Neuronal stem cell (in vitro differentiated cells): ENCODE measurements at regions not wholly inside any gene's neighbourhood (a gene's known extent, or its start where the extent isn't known, plus 50 kb on each side); places are given as distances from the start of the nearest gene placed in this dataset.
A peak's percentile ranks its signal among the peaks of the same experiment; 100 is the strongest.

Experiments
- DNase-seq: peaks from one replicate; pipeline ENCODE4 v3.0.0-alpha.2; 2013; ENCODE audit warnings: low spot score
- H2AFZ ChIP-seq: one replicate; pipeline ENCODE4 v1.6.1; 2013; ENCODE audit warnings: mild to moderate bottlenecking, low read length, inconsistent platforms
- H2AK5ac ChIP-seq: 2 replicates; pipeline ENCODE4 v1.6.1; 2013; ENCODE audit warnings: low read depth, mild to moderate bottlenecking, inconsistent platforms, low read length, moderate library complexity, mixed read lengths
- H2BK120ac ChIP-seq: 2 replicates; pipeline ENCODE4 v1.6.1; 2013; ENCODE audit warnings: low read depth, mild to moderate bottlenecking, inconsistent platforms, low read length, moderate library complexity, mixed read lengths
- H2BK12ac ChIP-seq: one replicate; pipeline ENCODE4 v1.6.1; 2013; ENCODE audit warnings: low read length, inconsistent platforms
- H2BK15ac ChIP-seq: 2 replicates; pipeline ENCODE4 v1.6.1; 2013; ENCODE audit warnings: mild to moderate bottlenecking, low read length, inconsistent platforms, mixed read lengths
- H2BK5ac ChIP-seq: one replicate; pipeline ENCODE4 v1.6.1; 2013; ENCODE audit warnings: inconsistent platforms, mild to moderate bottlenecking, low read length, moderate library complexity
- H3K14ac ChIP-seq: one replicate; pipeline ENCODE4 v1.6.1; 2013; ENCODE audit warnings: low read length, inconsistent platforms
- H3K18ac ChIP-seq: 2 replicates; pipeline ENCODE4 v1.6.1; 2013; ENCODE audit warnings: low read length, inconsistent platforms
- H3K23ac ChIP-seq: 2 replicates; pipeline ENCODE4 v1.6.1; 2013; ENCODE audit warnings: low read depth, mild to moderate bottlenecking, mixed read lengths, low read length, inconsistent platforms; ENCODE audit not compliant: poor library complexity
- H3K27ac ChIP-seq: replicated peaks from 3 replicates; pipeline ENCODE4 v1.5.1; 2013; ENCODE audit warnings: low read length, inconsistent platforms
- H3K27me3 ChIP-seq, 3 experiments: 2 replicates each; pipeline ENCODE4 v1.6.1; 2013; ENCODE audit warnings: low read length in 3 of 3, mild to moderate bottlenecking in 2 of 3, inconsistent platforms in 1 of 3, low read depth in 1 of 3, mixed read lengths in 1 of 3, moderate library complexity in 1 of 3; ENCODE audit not compliant: control insufficient read depth in 3 of 3, insufficient read depth in 3 of 3
- H3K36me3 ChIP-seq, 2 donors: replicated peaks in 1 of 2; 2 replicates each; pipeline ENCODE4 v1.6.1; 2013; ENCODE audit warnings: low read length in 2 of 2; ENCODE audit not compliant: control insufficient read depth in 2 of 2, insufficient read depth in 2 of 2
- H3K4ac ChIP-seq: 2 replicates; pipeline ENCODE4 v1.6.1; 2013; ENCODE audit warnings: inconsistent platforms, mild to moderate bottlenecking, low read length, moderate library complexity
- H3K4me1 ChIP-seq, 2 donors: 1 replicate in 1 of 2; 2 replicates in 1 of 2; pipeline ENCODE4 v1.6.1; 2013; ENCODE audit warnings: low read length in 2 of 2, low read depth in 1 of 2; ENCODE audit not compliant: control insufficient read depth in 2 of 2, insufficient read depth in 1 of 2
- H3K4me2 ChIP-seq: one replicate; pipeline ENCODE4 v1.6.1; 2013; ENCODE audit warnings: mild to moderate bottlenecking, low read length, inconsistent platforms; ENCODE audit not compliant: insufficient read depth, poor library complexity, severe bottlenecking
- H3K4me3 ChIP-seq, 2 donors: 2 replicates each; pipeline ENCODE4 v1.5.1; 2013; ENCODE audit warnings: low read length in 2 of 2, mild to moderate bottlenecking in 2 of 2, inconsistent platforms in 1 of 2, moderate library complexity in 1 of 2
- H3K79me1 ChIP-seq: one replicate; pipeline ENCODE4 v1.6.1; 2013; ENCODE audit warnings: low read depth, mild to moderate bottlenecking, inconsistent platforms, low read length, moderate library complexity
- H3K9ac ChIP-seq: one replicate; pipeline ENCODE4 v1.6.1; 2013; ENCODE audit warnings: mild to moderate bottlenecking, low read depth, low read length, inconsistent platforms; ENCODE audit not compliant: poor library complexity
- H3K9me3 ChIP-seq, 2 donors: replicated peaks in 1 of 2; 2 replicates each; pipeline versions ENCODE3 to v1.6.1; 2013; ENCODE audit warnings: low read length in 2 of 2, mild to moderate bottlenecking in 2 of 2, inconsistent platforms in 1 of 2, low read depth in 1 of 2, mixed read lengths in 1 of 2, moderate library complexity in 1 of 2; ENCODE audit not compliant: control insufficient read depth in 2 of 2, insufficient read depth in 1 of 2
- H4K8ac ChIP-seq: one replicate; pipeline ENCODE4 v1.6.1; 2013; ENCODE audit warnings: low read depth, mild to moderate bottlenecking, inconsistent platforms, low read length, moderate library complexity
- H4K91ac ChIP-seq: one replicate; pipeline ENCODE4 v1.6.1; 2013; ENCODE audit warnings: low read length, low read depth, mild to moderate bottlenecking, inconsistent platforms; ENCODE audit not compliant: poor library complexity
- whole genome bisulfite sequencing, 2 donors: extraction: QIAGEN DNeasy Blood & Tissue Kit; methylation state at CpG; one replicate each; pipeline ENCODE4 v1.1.7; 2013; ENCODE audit warnings: missing lambda C conversion rate in 2 of 2, mixed read lengths in 1 of 2; ENCODE audit not compliant: insufficient read length in 2 of 2, insufficient replicate concordance in 1 of 2; ENCODE audit errors: extremely low coverage in 2 of 2; 5-methylcytosine and 5-hydroxymethylcytosine counted together

DNA sequence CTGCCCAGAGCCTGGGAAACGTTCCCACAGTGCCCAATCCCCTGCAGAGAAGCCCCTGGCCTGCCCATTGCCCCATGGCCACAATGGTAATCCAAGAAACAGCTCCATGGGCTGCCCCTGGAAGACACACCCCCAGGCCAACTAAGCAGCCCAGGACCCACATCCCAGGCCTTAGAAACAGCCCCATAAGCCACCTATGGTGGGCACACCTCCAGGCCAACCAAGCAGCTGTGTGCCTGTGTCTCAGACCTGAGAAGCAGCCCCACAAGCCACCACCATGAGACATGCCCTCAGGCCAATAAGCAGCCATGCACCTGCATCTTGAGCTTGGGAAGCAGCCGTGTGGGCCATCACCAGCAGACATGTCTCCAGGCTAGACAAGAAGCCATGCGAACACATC is 52.9 kb upstream of the SSBP2 start:
- H2BK12ac ChIP-seq: no peak overlapping the region
- peak overlapping the region; percentile 11 for H4K91ac ChIP-seq
- H3K9me3 ChIP-seq: peaks cover 0 to 2% of the 10 kb centered on the region in 2 donors
- H3K36me3 ChIP-seq: no peaks in the 10 kb centered on the region
- no peak overlapping the region for H2BK15ac ChIP-seq
- no peaks in the 10 kb centered on the region for H3K4me1 ChIP-seq
- H3K14ac ChIP-seq: no peak overlapping the region
- no peak overlapping the region for H3K4ac ChIP-seq
- no CpG with 5 or more reads among the region's 3 CpGs for WGBS, 2 donors
- no peak overlapping the region for H2AFZ ChIP-seq
- no peak overlapping the region for H3K23ac ChIP-seq
- DNase-seq: no peak
- H3K27me3 ChIP-seq: no peaks in the 10 kb centered on the region
- peak overlapping the region; percentile 10 for H2BK5ac ChIP-seq
- H3K4me2 ChIP-seq: no peak overlapping the region
- no peak overlapping the region for H3K27ac ChIP-seq
- H4K8ac ChIP-seq: no peak overlapping the region
- H3K4me3 ChIP-seq: no peak overlapping the region
- H3K18ac ChIP-seq: peak overlapping the region; percentile 9
- no peaks in the 10 kb centered on the region for H3K79me1 ChIP-seq
- H2AK5ac ChIP-seq: peak overlapping the region; percentile 89
- H3K9ac ChIP-seq: no peak overlapping the region
- H2BK120ac ChIP-seq: peak overlapping the region; percentile 2

GRCh38 chr5:81802625-81803024 is 51.7 kb upstream of the SSBP2 start:
- H3K4ac ChIP-seq: no peak overlapping the region
- H3K9ac ChIP-seq: no peak overlapping the region
- no peaks in the 10 kb centered on the region for H3K36me3 ChIP-seq
- no peak overlapping the region for H3K23ac ChIP-seq
- no peak overlapping the region for H3K27ac ChIP-seq
- peaks cover 0 to 2% of the 10 kb centered on the region in 2 donors for H3K9me3 ChIP-seq
- no peak overlapping the region for H2BK15ac ChIP-seq
- H3K4me1 ChIP-seq: peaks cover 2 to 3% of the 10 kb centered on the region in 2 donors
- no peak overlapping the region for H4K91ac ChIP-seq
- H3K18ac ChIP-seq: no peak overlapping the region
- WGBS, 2 donors: no CpG with 5 or more reads among the region's 2 CpGs
- H2AK5ac ChIP-seq: no peak overlapping the region
- no peak overlapping the region for H3K4me2 ChIP-seq
- H4K8ac ChIP-seq: no peak overlapping the region
- no peak overlapping the region for H3K14ac ChIP-seq
- no peaks in the 10 kb centered on the region for H3K79me1 ChIP-seq
- no peaks in the 10 kb centered on the region for H3K27me3 ChIP-seq
- H2BK12ac ChIP-seq: no peak overlapping the region
- H2AFZ ChIP-seq: no peak overlapping the region
- no peak overlapping the region for H3K4me3 ChIP-seq
- no peak overlapping the region for H2BK5ac ChIP-seq
- DNase-seq: no peak
- H2BK120ac ChIP-seq: no peak overlapping the region

DNA sequence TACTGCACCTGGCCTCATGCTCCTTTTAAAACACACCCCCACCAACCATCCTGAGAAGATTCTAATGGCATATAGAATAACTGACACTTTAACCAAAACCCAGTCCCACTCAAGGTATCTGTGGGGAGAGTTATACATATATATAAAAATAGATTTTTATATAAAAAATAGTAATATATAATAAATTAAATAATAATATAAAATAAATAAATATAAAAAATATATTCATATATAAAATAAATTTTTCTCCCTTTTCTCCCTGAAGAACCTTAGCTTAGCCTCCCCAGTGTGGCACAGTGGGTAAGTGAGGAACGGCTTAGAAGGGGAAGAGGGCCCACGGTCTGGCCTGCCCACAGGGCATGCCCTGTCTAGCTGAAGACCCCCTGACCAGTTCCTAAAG is 51.1 kb upstream of the SSBP2 start:
- H3K14ac ChIP-seq: no peak overlapping the region
- no peak overlapping the region for H2BK120ac ChIP-seq
- no peak overlapping the region for H2AFZ ChIP-seq
- no peak overlapping the region for H3K18ac ChIP-seq
- no peaks in the 10 kb centered on the region for H3K79me1 ChIP-seq
- no peak overlapping the region for H4K8ac ChIP-seq
- no CpG with 5 or more reads among the region's 2 CpGs for WGBS, 2 donors
- no peaks in the 10 kb centered on the region for H3K36me3 ChIP-seq
- H3K27me3 ChIP-seq: no peaks in the 10 kb centered on the region
- no peak overlapping the region for H3K23ac ChIP-seq
- no peak overlapping the region for H2AK5ac ChIP-seq
- H3K4ac ChIP-seq: no peak overlapping the region
- H2BK12ac ChIP-seq: no peak overlapping the region
- H3K27ac ChIP-seq: no peak overlapping the region
- no peak overlapping the region for H3K9ac ChIP-seq
- no peak overlapping the region for H2BK15ac ChIP-seq
- no peak overlapping the region for H3K4me3 ChIP-seq
- DNase-seq: no peak
- no peak overlapping the region for H3K4me2 ChIP-seq
- H3K9me3 ChIP-seq: peaks cover 0 to under 1% of the 10 kb centered on the region in 2 donors
- no peak overlapping the region for H4K91ac ChIP-seq
- no peak overlapping the region for H2BK5ac ChIP-seq
- H3K4me1 ChIP-seq: peaks cover 2 to 3% of the 10 kb centered on the region in 2 donors

DNA sequence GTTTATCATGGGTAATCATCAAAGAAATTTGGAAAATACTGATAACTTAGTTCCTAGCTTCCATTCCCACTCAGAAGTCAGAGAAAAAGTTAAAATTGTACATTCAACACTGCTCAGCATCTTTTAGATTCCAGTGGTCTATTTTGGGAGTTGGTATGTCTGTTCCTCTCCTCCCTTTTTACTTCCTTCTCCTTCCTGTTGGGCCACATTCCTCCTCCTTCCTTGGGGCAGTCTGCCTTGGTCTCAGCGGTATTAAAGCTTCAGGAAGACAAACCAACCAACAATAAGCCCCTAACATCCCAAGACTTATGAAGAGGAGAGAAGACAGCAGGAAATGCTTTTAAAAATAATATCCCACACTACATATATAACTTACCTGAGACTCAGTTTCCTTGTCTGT is 49.9 kb upstream of the SSBP2 start:
- H2BK15ac ChIP-seq: no peak overlapping the region
- WGBS, 2 donors: no CpG with 5 or more reads among the region's 1 CpG
- no peak overlapping the region for H2AK5ac ChIP-seq
- no peak overlapping the region for H3K9ac ChIP-seq
- H3K4me1 ChIP-seq: peaks cover 2 to 3% of the 10 kb centered on the region in 2 donors
- no peak overlapping the region for H4K91ac ChIP-seq
- no peak overlapping the region for H3K4ac ChIP-seq
- no peaks in the 10 kb centered on the region for H3K79me1 ChIP-seq
- H2BK12ac ChIP-seq: no peak overlapping the region
- H4K8ac ChIP-seq: no peak overlapping the region
- no peak for DNase-seq
- H2AFZ ChIP-seq: no peak overlapping the region
- H3K18ac ChIP-seq: no peak overlapping the region
- no peaks in the 10 kb centered on the region for H3K36me3 ChIP-seq
- no peak overlapping the region for H3K4me3 ChIP-seq
- H2BK5ac ChIP-seq: no peak overlapping the region
- H3K27ac ChIP-seq: no peak overlapping the region
- H3K9me3 ChIP-seq: no peaks in the 10 kb centered on the region
- H3K27me3 ChIP-seq: no peaks in the 10 kb centered on the region
- H3K23ac ChIP-seq: no peak overlapping the region
- no peak overlapping the region for H3K4me2 ChIP-seq
- no peak overlapping the region for H3K14ac ChIP-seq
- H2BK120ac ChIP-seq: no peak overlapping the region
